NT2/D1 (cell line): ENCODE measurements at regions not wholly inside any gene's neighbourhood (a gene's known extent, or its start where the extent isn't known, plus 50 kb on each side); places are given as distances from the start of the nearest gene placed in this dataset.

Experiments used
- DNase-seq: peaks from one replicate; pipeline ENCODE4 v3.0.0-alpha.2; 2011; ENCODE audit warnings: low read depth, low spot score
- H3K27me3 ChIP-seq: 2 replicates; pipeline ENCODE4 v1.6.0; 2011; ENCODE audit warnings: mild to moderate bottlenecking; ENCODE audit not compliant: insufficient read length, insufficient read depth
- H3K36me3 ChIP-seq: 2 replicates; pipeline ENCODE4 v1.6.1; 2011; ENCODE audit warnings: mild to moderate bottlenecking, low read length, mixed read lengths; ENCODE audit not compliant: insufficient read depth, insufficient read length
- H3K4me1 ChIP-seq: 2 replicates; pipeline ENCODE4 v1.5.1; 2011; ENCODE audit not compliant: insufficient read depth, insufficient read length
- H3K4me3 ChIP-seq: 2 replicates; pipeline ENCODE4 v1.5.1; 2011; ENCODE audit warnings: low read depth; ENCODE audit not compliant: insufficient read length
- H3K9ac ChIP-seq: 2 replicates; pipeline ENCODE4 v1.6.0; 2011; ENCODE audit warnings: low read depth; ENCODE audit not compliant: insufficient read length
- H3K9me3 ChIP-seq: 2 replicates; pipeline ENCODE4 v1.5.1; 2011; ENCODE audit warnings: mild to moderate bottlenecking, low read length; ENCODE audit not compliant: insufficient read depth
- SUZ12 ChIP-seq: IDR thresholded peaks from 2 replicates; pipeline ENCODE4 v1.6.1; 2011; ENCODE audit not compliant: insufficient read length, insufficient read depth; ENCODE audit errors: extremely low read depth
- YY1 ChIP-seq: IDR thresholded peaks from 2 replicates; pipeline ENCODE4 v1.6.1; 2011; ENCODE audit not compliant: insufficient read length, insufficient read depth
- ZNF274 ChIP-seq: IDR thresholded peaks from 2 replicates; pipeline ENCODE4 v1.6.1; 2011; ENCODE audit warnings: mild to moderate bottlenecking, low read depth, low read length

DNA sequence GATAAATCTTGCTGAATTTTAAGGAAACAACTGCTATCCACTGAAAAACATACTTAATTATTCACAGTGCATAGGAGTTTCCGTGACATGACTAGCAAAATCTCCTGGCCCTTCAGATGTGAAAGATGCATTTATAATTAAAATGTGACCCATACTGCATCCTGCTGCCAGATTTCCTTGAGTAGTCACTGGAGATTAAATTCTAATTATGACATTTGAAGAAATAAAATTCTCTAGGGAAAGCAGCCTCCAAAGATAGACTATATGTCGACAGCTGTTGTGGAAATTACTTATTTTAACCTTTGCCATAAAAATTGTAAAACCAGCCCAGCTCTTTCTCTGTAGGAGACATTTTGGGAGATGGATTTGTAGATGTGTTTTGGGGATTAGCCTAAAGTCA, 193.6 kb upstream of the SMC2 start:
- H3K4me3 ChIP-seq: no peak overlapping the region
- H3K4me1 ChIP-seq: no peaks in the 10 kb centered on the region
- H3K36me3 ChIP-seq: no peaks in the 10 kb centered on the region
- no peak overlapping the region for H3K9ac ChIP-seq
- H3K9me3 ChIP-seq: no peaks in the 10 kb centered on the region
- TF ChIP-seq ZNF274 (no peak), SUZ12 (no peak), YY1 (no peak)
- no peaks in the 10 kb centered on the region for H3K27me3 ChIP-seq
- no peak for DNase-seq

DNA sequence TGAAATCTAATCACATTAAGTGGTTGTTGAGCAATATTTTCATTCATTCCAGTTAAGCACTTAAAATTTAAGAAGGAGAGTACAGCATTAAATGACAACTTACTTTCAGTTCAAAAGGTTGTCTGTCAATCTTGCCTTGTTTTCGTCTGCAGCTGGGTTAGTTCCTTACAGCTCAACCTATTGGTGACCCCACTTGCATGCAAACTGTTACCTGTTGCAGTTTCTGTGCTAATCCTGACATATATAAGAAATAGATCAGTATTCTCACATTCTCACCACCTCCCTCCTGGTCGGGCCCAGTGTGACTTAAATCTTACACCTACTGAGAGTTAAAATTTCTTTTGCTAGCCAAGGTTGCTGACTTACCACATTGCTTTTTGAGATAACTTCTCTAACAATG, 191.8 kb upstream of the SMC2 start:
- H3K36me3 ChIP-seq: no peaks in the 10 kb centered on the region
- no peak for DNase-seq
- no peaks in the 10 kb centered on the region for H3K27me3 ChIP-seq
- no peak overlapping the region for H3K9ac ChIP-seq
- H3K4me1 ChIP-seq: no peaks in the 10 kb centered on the region
- no peaks in the 10 kb centered on the region for H3K9me3 ChIP-seq
- no peak overlapping the region for H3K4me3 ChIP-seq
- TF ChIP-seq SUZ12: no peak
- no peak for TF ChIP-seq ZNF274
- no peak for TF ChIP-seq YY1

DNA sequence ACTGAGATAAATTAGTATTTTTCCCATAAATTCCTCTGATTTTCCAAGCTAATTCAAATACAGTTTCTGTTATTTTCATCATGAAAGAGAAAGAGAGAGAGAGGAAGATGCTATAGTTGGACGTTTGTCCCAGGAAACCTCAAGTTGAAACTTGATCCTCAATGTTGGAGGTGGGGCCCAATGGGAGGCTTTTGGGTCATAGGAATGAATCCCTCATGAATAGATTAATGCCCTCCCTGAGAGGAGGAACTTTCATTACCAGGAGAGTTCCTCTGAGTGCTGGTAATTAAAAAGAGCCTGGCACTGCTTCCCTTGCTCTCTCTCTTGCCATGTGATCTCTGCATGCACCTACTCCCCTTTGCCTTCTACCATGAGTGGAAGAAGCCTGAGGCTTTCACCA, 189.9 kb upstream of the SMC2 start:
- H3K27me3 ChIP-seq: no peaks in the 10 kb centered on the region
- no peak overlapping the region for H3K9ac ChIP-seq
- no peak overlapping the region for H3K4me3 ChIP-seq
- TF ChIP-seq SUZ12 (no peak), YY1 (no peak), ZNF274 (no peak)
- no peak for DNase-seq
- no peaks in the 10 kb centered on the region for H3K9me3 ChIP-seq
- no peaks in the 10 kb centered on the region for H3K36me3 ChIP-seq
- no peaks in the 10 kb centered on the region for H3K4me1 ChIP-seq

DNA sequence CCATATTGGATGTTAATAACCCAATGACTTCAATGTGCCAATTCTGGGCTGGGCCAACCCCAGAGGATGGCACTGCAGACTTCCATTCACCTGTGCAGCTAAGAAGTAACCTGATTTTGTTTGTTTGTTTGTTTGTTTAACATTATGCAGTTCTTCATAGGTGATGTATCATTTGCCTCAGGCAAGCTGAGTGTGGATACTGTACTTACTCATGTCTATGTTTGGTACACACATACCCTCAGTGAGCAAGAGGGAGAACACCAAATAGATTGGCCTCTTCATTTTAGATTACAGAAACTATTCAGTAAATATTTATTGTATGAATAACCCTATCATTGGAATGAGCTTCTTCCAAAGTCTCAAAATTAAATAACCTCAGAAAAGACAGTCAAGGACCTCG, 180.2 kb upstream of the SMC2 start:
- Histone ChIP-seq H3K9me3 (no peaks in the 10 kb centered on the region), H3K9ac (no peak overlapping the region), H3K27me3 (no peaks in the 10 kb centered on the region), H3K4me1 (no peaks in the 10 kb centered on the region), H3K4me3 (no peak overlapping the region), H3K36me3 (no peaks in the 10 kb centered on the region)
- DNase-seq: no peak
- TF ChIP-seq YY1: no peak
- TF ChIP-seq SUZ12: no peak
- TF ChIP-seq ZNF274: no peak

DNA sequence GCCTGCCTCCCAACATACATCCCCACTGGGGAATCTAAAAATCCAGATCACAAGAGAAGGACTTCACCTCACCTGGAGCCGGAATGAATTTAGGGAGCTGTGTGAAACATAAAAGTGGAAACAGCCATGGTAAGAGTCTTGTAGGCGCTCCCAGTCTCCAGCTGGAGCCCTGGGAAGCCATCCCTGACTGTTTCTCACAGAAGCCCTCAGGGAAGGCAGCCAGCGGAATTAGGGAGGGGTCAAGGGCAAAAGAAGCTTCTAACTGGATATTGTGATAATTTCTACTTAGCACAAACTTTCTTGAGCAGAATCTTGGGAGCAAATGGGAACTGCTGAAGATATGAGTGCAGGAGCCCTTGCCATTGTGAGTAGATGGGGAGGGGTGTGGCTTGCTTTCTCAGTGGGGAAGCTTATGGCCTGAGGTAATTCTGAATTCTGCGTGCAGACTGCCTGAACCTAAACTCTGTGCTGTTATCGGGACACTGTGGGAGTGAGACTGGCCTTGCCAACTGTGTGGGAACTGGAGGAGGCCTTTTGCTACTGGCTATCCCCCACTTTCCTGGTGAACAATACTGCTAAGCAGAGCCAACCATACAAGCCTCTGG, 174.4 kb upstream of the SMC2 start:
- no peak overlapping the region for H3K4me3 ChIP-seq
- H3K27me3 ChIP-seq: no peaks in the 10 kb centered on the region

DNA sequence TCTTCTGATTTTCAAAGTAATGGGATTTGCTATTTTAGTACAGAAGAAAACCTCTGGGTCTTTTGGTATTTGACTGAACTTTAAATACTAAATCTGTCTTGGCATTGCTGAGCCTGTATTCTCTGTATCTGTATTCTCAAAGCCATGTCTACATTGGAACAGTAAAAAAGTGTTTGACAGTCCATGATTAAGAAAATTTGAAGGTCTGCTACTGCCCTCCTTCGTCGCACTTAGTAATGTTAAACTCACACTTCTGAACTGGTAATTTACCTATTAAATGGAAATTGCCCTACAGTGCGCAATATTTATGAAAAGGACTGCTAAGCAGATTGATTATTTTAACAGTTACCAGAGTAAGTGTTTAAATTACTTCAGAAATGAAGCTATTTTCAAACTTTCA, 165.7 kb upstream of the SMC2 start:
- no peaks in the 10 kb centered on the region for H3K36me3 ChIP-seq
- no peak overlapping the region for H3K4me3 ChIP-seq
- no peak for DNase-seq
- H3K27me3 ChIP-seq: no peaks in the 10 kb centered on the region
- no peak overlapping the region for H3K9ac ChIP-seq
- H3K4me1 ChIP-seq: no peaks in the 10 kb centered on the region
- TF ChIP-seq YY1 (no peak), ZNF274 (no peak), SUZ12 (no peak)
- no peaks in the 10 kb centered on the region for H3K9me3 ChIP-seq

More for the DNA sequence above, 174.4 kb upstream of the SMC2 start:
- no peaks in the 10 kb centered on the region for H3K36me3 ChIP-seq
- H3K9ac ChIP-seq: no peak overlapping the region
- TF ChIP-seq SUZ12 (no peak), YY1 (no peak), ZNF274 (no peak)
- no peaks in the 10 kb centered on the region for H3K4me1 ChIP-seq
- no peak for DNase-seq
- no peaks in the 10 kb centered on the region for H3K9me3 ChIP-seq

DNA sequence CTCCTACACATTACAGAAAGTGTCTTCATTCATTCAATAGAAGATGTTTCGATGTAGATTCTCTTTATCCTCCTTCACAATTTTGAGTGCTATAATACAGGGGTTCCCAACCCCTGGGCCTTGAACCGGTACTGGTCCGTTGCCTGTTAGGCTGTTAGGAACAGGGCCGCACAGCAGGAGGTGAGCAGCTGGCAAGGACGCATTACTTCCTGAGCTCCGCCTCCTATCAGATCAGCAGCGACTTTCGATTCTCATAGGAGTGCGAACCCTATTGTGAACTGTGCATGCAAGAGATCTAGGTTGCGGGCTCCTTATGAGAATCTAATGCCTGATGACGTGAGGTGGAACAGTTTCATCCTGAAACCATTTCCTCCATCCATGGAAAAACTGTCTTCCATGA, 153.0 kb upstream of the SMC2 start:
- H3K9me3 ChIP-seq: no peaks in the 10 kb centered on the region
- H3K9ac ChIP-seq: no peak overlapping the region
- TF ChIP-seq SUZ12: no peak
- TF ChIP-seq ZNF274: no peak
- no peak for TF ChIP-seq YY1
- DNase-seq: no peak
- no peaks in the 10 kb centered on the region for H3K4me1 ChIP-seq
- H3K27me3 ChIP-seq: no peaks in the 10 kb centered on the region
- H3K36me3 ChIP-seq: no peaks in the 10 kb centered on the region
- no peak overlapping the region for H3K4me3 ChIP-seq

DNA sequence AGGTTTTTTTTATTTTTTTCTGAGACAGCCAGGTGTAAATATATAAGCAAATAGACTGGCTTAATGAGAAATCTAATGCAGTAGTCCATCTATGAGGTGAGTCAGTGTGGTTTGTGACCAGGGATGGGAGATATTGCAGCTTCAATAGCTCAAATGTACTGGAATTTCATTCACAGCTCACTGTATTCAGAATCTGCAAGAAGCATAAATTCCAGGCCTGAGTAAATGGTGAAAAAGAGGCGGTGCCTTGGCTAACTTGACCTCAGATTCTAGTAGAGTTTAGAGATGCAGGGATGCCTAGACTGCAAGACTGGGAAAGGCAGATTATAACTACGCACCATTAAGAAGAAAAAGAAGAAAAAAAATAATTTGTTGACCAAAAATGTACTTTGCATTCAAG, 151.9 kb upstream of the SMC2 start:
- Histone ChIP-seq H3K9me3 (no peaks in the 10 kb centered on the region), H3K4me3 (no peak overlapping the region), H3K9ac (no peak overlapping the region), H3K4me1 (no peaks in the 10 kb centered on the region), H3K27me3 (no peaks in the 10 kb centered on the region), H3K36me3 (no peaks in the 10 kb centered on the region)
- no peak for TF ChIP-seq ZNF274
- TF ChIP-seq YY1: no peak
- TF ChIP-seq SUZ12: no peak
- no peak for DNase-seq
